Adrenal gland (tissue), 9 donors: ENCODE measurements at regions not wholly inside any gene's neighbourhood (a gene's known extent, or its start where the extent isn't known, plus 50 kb on each side); places are given as distances from the start of the nearest gene placed in this dataset.
A peak's percentile ranks its signal among the peaks of the same experiment; 100 is the strongest.

ENCODE experiments used
- DNase-seq, 7 donors: peaks; one replicate each; pipeline ENCODE4 v3.0.0-alpha.2; 2019 to 2020
- H3K27ac ChIP-seq, 5 donors: fragments of 200-600 bp; sonication (generic) in 4 of 5; 1 replicate in 3 of 5; 2 replicates in 2 of 5; pipeline versions ENCODE4 v1.5.1 to v1.8.0; 2016 to 2020; ENCODE audit warnings: mild to moderate bottlenecking in 1 of 5
- H3K27me3 ChIP-seq: fragments of 200-600 bp; 2 replicates; pipeline ENCODE4 v1.8.0; 2021
- H3K36me3 ChIP-seq, 2 donors: fragments of 200-600 bp; replicated peaks in 1 of 2; 1 replicate in 1 of 2; 2 replicates in 1 of 2; pipeline versions ENCODE4 v1.5.1 to v1.8.0; 2018 to 2022
- H3K4me1 ChIP-seq, 2 donors: fragments of 200-600 bp; replicated peaks in 1 of 2; 1 replicate in 1 of 2; 2 replicates in 1 of 2; pipeline versions ENCODE4 v1.5.1 to v1.8.0; 2018 to 2021
- H3K4me3 ChIP-seq, 4 donors: fragments of 200-600 bp; sonication (generic) in 3 of 4; one replicate each; pipeline ENCODE4 v1.5.1; 2016 to 2018
- H3K9me3 ChIP-seq, 3 donors: fragments of 200-600 bp; sonication (generic) in 1 of 3; replicated peaks in 1 of 3; 1 replicate in 2 of 3; 2 replicates in 1 of 3; pipeline versions ENCODE4 v1.5.1 to v1.8.0; 2016 to 2021
- CTCF ChIP-seq, 6 experiments: fragments of 450-650 bp in 4 of 6; fragments of 200-600 bp in 2 of 6; sonication (generic) in 1 of 6; IDR thresholded peaks; 1 replicate in 5 of 6; 2 replicates in 1 of 6; pipeline versions ENCODE4 v1.5.1 to v1.8.0; 2016 to 2021; ENCODE audit warnings: antibody characterized with exemption in 6 of 6, mild to moderate bottlenecking in 2 of 6, moderate library complexity in 1 of 6
- POLR2A ChIP-seq, 2 donors: fragments of 450-650 bp; IDR thresholded peaks; one replicate each; pipeline ENCODE4 v1.6.1; 2017; ENCODE audit warnings: antibody characterized with exemption in 2 of 2, mild to moderate bottlenecking in 2 of 2, moderate library complexity in 1 of 2
- WGBS, 4 donors: extraction: QIAGEN DNeasy Blood & Tissue Kit in 2 of 4; methylation state at CpG; one replicate each; pipeline versions ENCODE4 v1.1.5 to v1.1.7; 2013 to 2017; 5-methylcytosine and 5-hydroxymethylcytosine counted together
- intact Hi-C, 2 donors: fragments of 100-400 bp; cut with DNase I; formaldehyde crosslinking; loops; one replicate each; pipeline versions ENCODE4 v1.14.1 to v1.15.0; 2022 to 2023
- donor health status: healthy with polysubstance abuse.
- donor health status: Bipolar disorder and iron deficiency.
- donor health status: DM: yes; HTN: yes; CAD: no.
- donor health status: DM: no; HTN: no; CAD: no.
- donor health status: DM: no; HTN: no; CAD: no.

GRCh38 chr19:29326849-29327840 lies 114.2 kb upstream of the UQCRFS1 start:
- H3K36me3 ChIP-seq: no peaks in the 10 kb centered on the region
- no peak overlapping the region for H3K27ac ChIP-seq
- no peak overlapping the region for H3K4me3 ChIP-seq
- intact Hi-C loops: no loop called here
- DNase-seq: no peak
- no peaks in the 10 kb centered on the region for H3K9me3 ChIP-seq
- no peaks in the 10 kb centered on the region for H3K27me3 ChIP-seq
- WGBS, 4 donors: 45 to 53% (median 50%) methylated on average over 14 of the region's 14 CpGs
- no peaks in the 10 kb centered on the region for H3K4me1 ChIP-seq
- TF ChIP-seq CTCF (IDR thresholded peaks at IDR 0.05) (no peak), POLR2A (IDR thresholded peaks at IDR 0.05) (no peak)

- whole genome bisulfite sequencing, 4 donors: 48 to 70% (median 58%) methylated on average over 2 of the region's 2 CpGs
- Histone ChIP-seq H3K27ac (no peak overlapping the region), H3K4me1 (no peaks in the 10 kb centered on the region), H3K27me3 (no peaks in the 10 kb centered on the region), H3K36me3 (no peaks in the 10 kb centered on the region), H3K4me3 (no peak overlapping the region), H3K9me3 (no peaks in the 10 kb centered on the region)
- DNase-seq: no peak
- intact Hi-C loops: no loop called here
- TF ChIP-seq POLR2A (IDR thresholded peaks at IDR 0.05): no peak
- TF ChIP-seq CTCF (IDR thresholded peaks at IDR 0.05): no peak
Observed at GRCh38 chr19:29328586-29328985, 115.6 kb upstream of the UQCRFS1 start.

- H3K9me3 ChIP-seq: no peaks in the 10 kb centered on the region
- no peak overlapping the region for H3K4me3 ChIP-seq
- 61 to 69% (median 63%) methylated on average over 4 to 5 of the region's 5 CpGs for WGBS, 4 donors
- DNase-seq: peak in 3 of 7 donors; percentile 12 to 22 (median 21)
- no peak for TF ChIP-seq POLR2A (IDR thresholded peaks at IDR 0.05)
- no peak for TF ChIP-seq CTCF (IDR thresholded peaks at IDR 0.05)
- no peaks in the 10 kb centered on the region for H3K27me3 ChIP-seq
- intact Hi-C loops: no loop called here
- H3K27ac ChIP-seq: no peak overlapping the region
- H3K4me1 ChIP-seq: no peaks in the 10 kb centered on the region
- H3K36me3 ChIP-seq: no peaks in the 10 kb centered on the region
Observed at GRCh38 chr19:29329460-29330134, 116.6 kb upstream of the UQCRFS1 start.

- TF ChIP-seq POLR2A (IDR thresholded peaks at IDR 0.05) (no peak), CTCF (IDR thresholded peaks at IDR 0.05) (no peak)
- H3K36me3 ChIP-seq: no peaks in the 10 kb centered on the region
- no peak overlapping the region for H3K27ac ChIP-seq
- intact Hi-C loops: no loop called here
- no peak for DNase-seq
- H3K27me3 ChIP-seq: no peaks in the 10 kb centered on the region
- H3K4me3 ChIP-seq: no peak overlapping the region
- 54 to 71% (median 58%) methylated on average over 5 of the region's 5 CpGs for WGBS, 4 donors
- peaks cover 0 to under 1% (median 0%) of the 10 kb centered on the region in 3 donors for H3K9me3 ChIP-seq
- no peaks in the 10 kb centered on the region for H3K4me1 ChIP-seq
Observed at GRCh38 chr19:29336425-29336824, 123.5 kb upstream of the UQCRFS1 start.
